NCI-H2081 (cell line): ENCODE measurements at regions not wholly inside any gene's neighbourhood (a gene's known extent, or its start where the extent isn't known, plus 50 kb on each side); places are given as distances from the start of the nearest gene placed in this dataset.

Source experiments
- DNase-seq, 2 experiments: peaks; one replicate each; lab custom pipeline; 2025; lab: John Stamatoyannopoulos, UW

GRCh38 chr9:121550041-121550440 lies 50.4 kb upstream of the GGTA1 start:
- DNase-seq = no peak

GRCh38 chr9:121550569-121551512 lies 51.2 kb upstream of the GGTA1 start:
- DNase-seq = peak; percentile 77 to 86

- no peak for DNase-seq
Observed at GRCh38 chr9:121551985-121552753, 52.5 kb upstream of the GGTA1 start.

- DNase-seq = no peak
Observed at GRCh38 chr9:121556082-121556481, 56.4 kb upstream of the GGTA1 start.

GRCh38 chr9:121556580-121556979 lies 56.9 kb upstream of the GGTA1 start:
- DNase-seq = no peak

- DNase-seq = no peak
Observed at GRCh38 chr9:121557581-121558447, 58.2 kb upstream of the GGTA1 start.

- DNase-seq = no peak
Observed at GRCh38 chr9:121558473-121558872, 58.8 kb upstream of the GGTA1 start.

- no peak for DNase-seq
Observed at GRCh38 chr9:121559183-121559582, 59.5 kb upstream of the GGTA1 start.

- no peak for DNase-seq
Observed at GRCh38 chr9:121560921-121561320, 61.3 kb upstream of the GGTA1 start.

- DNase-seq = no peak
Observed at GRCh38 chr9:121561385-121562222, 62.0 kb upstream of the GGTA1 start.

GRCh38 chr9:121562301-121562700 lies 62.7 kb upstream of the GGTA1 start:
- DNase-seq = no peak

GRCh38 chr9:121563425-121563824 lies 63.8 kb upstream of the GGTA1 start:
- no peak for DNase-seq

GRCh38 chr9:121563881-121564460 lies 64.3 kb upstream of the GGTA1 start:
- DNase-seq = no peak

- no peak for DNase-seq
Observed at GRCh38 chr9:121564504-121565260, 65.0 kb upstream of the GGTA1 start.

- no peak for DNase-seq
Observed at GRCh38 chr9:121566481-121567465, 67.1 kb upstream of the GGTA1 start.

GRCh38 chr9:121567500-121568342 lies 68.1 kb upstream of the GGTA1 start:
- DNase-seq = no peak

- DNase-seq = no peak
Observed at GRCh38 chr9:121568343-121569265, 69.0 kb upstream of the GGTA1 start.
